ENCODE measurements at regions not wholly inside any gene's neighbourhood (a gene's known extent, or its start where the extent isn't known, plus 50 kb on each side); places are given as distances from the start of the nearest gene placed in this dataset.

DNA sequence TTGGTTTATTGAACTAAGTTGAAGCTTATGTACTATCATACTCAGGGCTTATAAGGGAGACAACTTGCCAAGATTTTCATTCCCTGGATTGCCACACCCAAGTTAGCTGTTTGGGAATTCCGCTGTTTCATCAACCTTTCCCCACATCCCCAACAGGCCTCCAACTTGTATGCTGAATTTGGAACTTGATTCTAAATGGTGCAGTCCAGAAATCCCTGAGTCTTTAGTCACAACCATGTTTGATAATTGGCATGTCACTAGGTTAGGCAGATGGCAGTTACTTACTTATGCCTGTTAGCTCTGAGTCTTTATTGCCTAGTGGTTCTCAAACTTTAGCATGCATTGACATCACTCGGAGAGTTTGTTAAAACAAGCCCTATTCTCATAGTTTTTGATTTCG lies 135.4 kb upstream of the PRPS1L1 start:
- no peak for TF ChIP-seq CREB1 (CRISPR knock-in tag; IDR thresholded peaks at IDR 0.05)
- TF ChIP-seq, protein P1, sequence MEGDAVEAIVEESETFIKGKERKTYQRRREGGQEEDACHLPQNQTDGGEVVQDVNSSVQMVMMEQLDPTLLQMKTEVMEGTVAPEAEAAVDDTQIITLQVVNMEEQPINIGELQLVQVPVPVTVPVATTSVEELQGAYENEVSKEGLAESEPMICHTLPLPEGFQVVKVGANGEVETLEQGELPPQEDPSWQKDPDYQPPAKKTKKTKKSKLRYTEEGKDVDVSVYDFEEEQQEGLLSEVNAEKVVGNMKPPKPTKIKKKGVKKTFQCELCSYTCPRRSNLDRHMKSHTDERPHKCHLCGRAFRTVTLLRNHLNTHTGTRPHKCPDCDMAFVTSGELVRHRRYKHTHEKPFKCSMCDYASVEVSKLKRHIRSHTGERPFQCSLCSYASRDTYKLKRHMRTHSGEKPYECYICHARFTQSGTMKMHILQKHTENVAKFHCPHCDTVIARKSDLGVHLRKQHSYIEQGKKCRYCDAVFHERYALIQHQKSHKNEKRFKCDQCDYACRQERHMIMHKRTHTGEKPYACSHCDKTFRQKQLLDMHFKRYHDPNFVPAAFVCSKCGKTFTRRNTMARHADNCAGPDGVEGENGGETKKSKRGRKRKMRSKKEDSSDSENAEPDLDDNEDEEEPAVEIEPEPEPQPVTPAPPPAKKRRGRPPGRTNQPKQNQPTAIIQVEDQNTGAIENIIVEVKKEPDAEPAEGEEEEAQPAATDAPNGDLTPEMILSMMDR (IDR thresholded peaks at IDR 0.05): no peak
- TF ChIP-seq SMAD4 (CRISPR knock-in tag; IDR thresholded peaks at IDR 0.05): no peak
- TF ChIP-seq PRRX2 (CRISPR knock-in tag; IDR thresholded peaks at IDR 0.05): no peak
- no peak for TF ChIP-seq SP1 (CRISPR knock-in tag; conservative IDR thresholded peaks at IDR 0.05)
- no peak for TF ChIP-seq ZNF121 (CRISPR knock-in tag; IDR thresholded peaks at IDR 0.05)
- TF ChIP-seq, protein P2, sequence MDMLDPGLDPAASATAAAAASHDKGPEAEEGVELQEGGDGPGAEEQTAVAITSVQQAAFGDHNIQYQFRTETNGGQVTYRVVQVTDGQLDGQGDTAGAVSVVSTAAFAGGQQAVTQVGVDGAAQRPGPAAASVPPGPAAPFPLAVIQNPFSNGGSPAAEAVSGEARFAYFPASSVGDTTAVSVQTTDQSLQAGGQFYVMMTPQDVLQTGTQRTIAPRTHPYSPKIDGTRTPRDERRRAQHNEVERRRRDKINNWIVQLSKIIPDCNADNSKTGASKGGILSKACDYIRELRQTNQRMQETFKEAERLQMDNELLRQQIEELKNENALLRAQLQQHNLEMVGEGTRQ (CRISPR knock-in tag; IDR thresholded peaks at IDR 0.05): no peak
- no peak for TF ChIP-seq ZBTB21 (CRISPR knock-in tag; IDR thresholded peaks at IDR 0.05; ENCODE audit: borderline replicate concordance)
- TF ChIP-seq, protein P3, sequence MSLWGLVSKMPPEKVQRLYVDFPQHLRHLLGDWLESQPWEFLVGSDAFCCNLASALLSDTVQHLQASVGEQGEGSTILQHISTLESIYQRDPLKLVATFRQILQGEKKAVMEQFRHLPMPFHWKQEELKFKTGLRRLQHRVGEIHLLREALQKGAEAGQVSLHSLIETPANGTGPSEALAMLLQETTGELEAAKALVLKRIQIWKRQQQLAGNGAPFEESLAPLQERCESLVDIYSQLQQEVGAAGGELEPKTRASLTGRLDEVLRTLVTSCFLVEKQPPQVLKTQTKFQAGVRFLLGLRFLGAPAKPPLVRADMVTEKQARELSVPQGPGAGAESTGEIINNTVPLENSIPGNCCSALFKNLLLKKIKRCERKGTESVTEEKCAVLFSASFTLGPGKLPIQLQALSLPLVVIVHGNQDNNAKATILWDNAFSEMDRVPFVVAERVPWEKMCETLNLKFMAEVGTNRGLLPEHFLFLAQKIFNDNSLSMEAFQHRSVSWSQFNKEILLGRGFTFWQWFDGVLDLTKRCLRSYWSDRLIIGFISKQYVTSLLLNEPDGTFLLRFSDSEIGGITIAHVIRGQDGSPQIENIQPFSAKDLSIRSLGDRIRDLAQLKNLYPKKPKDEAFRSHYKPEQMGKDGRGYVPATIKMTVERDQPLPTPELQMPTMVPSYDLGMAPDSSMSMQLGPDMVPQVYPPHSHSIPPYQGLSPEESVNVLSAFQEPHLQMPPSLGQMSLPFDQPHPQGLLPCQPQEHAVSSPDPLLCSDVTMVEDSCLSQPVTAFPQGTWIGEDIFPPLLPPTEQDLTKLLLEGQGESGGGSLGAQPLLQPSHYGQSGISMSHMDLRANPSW (CRISPR knock-in tag; conservative IDR thresholded peaks at IDR 0.05; ENCODE audit: low read depth): no peak
- no peak for TF ChIP-seq FOXJ3 (CRISPR knock-in tag; IDR thresholded peaks at IDR 0.05; ENCODE audit: borderline replicate concordance)
